Suprapubic skin (tissue), 3 donors: ENCODE measurements at regions not wholly inside any gene's neighbourhood (a gene's known extent, or its start where the extent isn't known, plus 50 kb on each side); places are given as distances from the start of the nearest gene placed in this dataset.

Experiments used
- CTCF ChIP-seq, 2 donors: fragments of 200-600 bp in 1 of 2; fragments of 450-650 bp in 1 of 2; sonication (generic) in 1 of 2; IDR thresholded peaks; one replicate each; pipeline ENCODE4 v1.5.1; 2016 to 2019; ENCODE audit warnings: antibody characterized with exemption in 2 of 2, mild to moderate bottlenecking in 1 of 2, moderate library complexity in 1 of 2
- EP300 ChIP-seq: sonication (generic); formaldehyde crosslinking; IDR thresholded peaks from one replicate; pipeline ENCODE4 v1.6.1; 2017; ENCODE audit warnings: antibody characterized with exemption

GRCh38 chr7:138400400-138400886, 59.6 kb upstream of the TRIM24 start:
- TF ChIP-seq CTCF (IDR thresholded peaks at IDR 0.05) (no peak), EP300 (no peak)
